Peyer's patch (tissue), 4 donors: ENCODE measurements at regions not wholly inside any gene's neighbourhood (a gene's known extent, or its start where the extent isn't known, plus 50 kb on each side); places are given as distances from the start of the nearest gene placed in this dataset.

Experiments
- DNase-seq, 3 donors: peaks; one replicate each; pipeline ENCODE4 v3.0.0-alpha.2; 2017 to 2019
- H3K27ac ChIP-seq, 4 donors: fragments of 200-600 bp; sonication (generic); one replicate each; pipeline ENCODE4 v1.5.1; 2016 to 2019
- H3K27me3 ChIP-seq, 2 donors: fragments of 200-600 bp; sonication (generic); one replicate each; pipeline ENCODE4 v1.5.1; 2019
- H3K36me3 ChIP-seq, 3 donors: fragments of 200-600 bp; sonication (generic); one replicate each; pipeline ENCODE4 v1.5.1; 2016 to 2019
- H3K4me1 ChIP-seq, 4 donors: fragments of 200-600 bp; sonication (generic); one replicate each; pipeline ENCODE4 v1.5.1; 2016 to 2019
- H3K4me3 ChIP-seq, 4 donors: fragments of 200-600 bp; sonication (generic); 1 replicate in 3 of 4; 2 replicates in 1 of 4; pipeline ENCODE4 v1.5.1; 2016 to 2019; ENCODE audit warnings: mild to moderate bottlenecking in 1 of 4
- H3K9me3 ChIP-seq, 4 donors: fragments of 200-600 bp; sonication (generic); one replicate each; pipeline ENCODE4 v1.5.1; 2016 to 2019; ENCODE audit warnings: mild to moderate bottlenecking in 1 of 4
- CTCF ChIP-seq, 6 experiments: fragments of 450-650 bp in 4 of 6; fragments of 200-600 bp in 2 of 6; sonication (generic) in 1 of 6; IDR thresholded peaks; one replicate each; pipeline ENCODE4 v1.5.1; 2017 to 2019; ENCODE audit warnings: antibody characterized with exemption in 6 of 6, mild to moderate bottlenecking in 3 of 6, moderate library complexity in 1 of 6
- POLR2A ChIP-seq, 2 donors: fragments of 450-650 bp; IDR thresholded peaks; one replicate each; pipeline ENCODE4 v1.5.1; 2017; ENCODE audit warnings: antibody characterized with exemption in 2 of 2, mild to moderate bottlenecking in 2 of 2, moderate library complexity in 2 of 2

GRCh38 chr20:63096681-63097335 lies 90.0 kb upstream of the BHLHE23 start:
- DNase-seq, result peak in 2 of 3 donors; percentile 18 to 21
- Histone ChIP-seq H3K36me3 (no peaks in the 10 kb centered on the region), H3K27ac (no peak overlapping the region), H3K27me3 (no peaks in the 10 kb centered on the region), H3K9me3 (no peaks in the 10 kb centered on the region), H3K4me1 (no peaks in the 10 kb centered on the region), H3K4me3 (no peak overlapping the region)
- TF ChIP-seq POLR2A (IDR thresholded peaks at IDR 0.05) (no peak), CTCF (IDR thresholded peaks at IDR 0.05) (no peak)

GRCh38 chr20:63095718-63096654 lies 89.2 kb upstream of the BHLHE23 start:
- TF ChIP-seq POLR2A (IDR thresholded peaks at IDR 0.05) (no peak), CTCF (IDR thresholded peaks at IDR 0.05) (no peak)
- no peaks in the 10 kb centered on the region for H3K9me3 ChIP-seq
- no peaks in the 10 kb centered on the region for H3K27me3 ChIP-seq
- no peaks in the 10 kb centered on the region for H3K36me3 ChIP-seq
- no peak overlapping the region for H3K4me3 ChIP-seq
- H3K27ac ChIP-seq, result no peak overlapping the region
- DNase-seq, result peak in 2 of 3 donors; percentile 34 to 38
- H3K4me1 ChIP-seq, result no peaks in the 10 kb centered on the region

GRCh38 chr20:63094767-63095499 lies 88.2 kb upstream of the BHLHE23 start:
- H3K9me3 ChIP-seq, result no peaks in the 10 kb centered on the region
- H3K4me3 ChIP-seq, result no peak overlapping the region
- no peaks in the 10 kb centered on the region for H3K27me3 ChIP-seq
- no peaks in the 10 kb centered on the region for H3K4me1 ChIP-seq
- no peaks in the 10 kb centered on the region for H3K36me3 ChIP-seq
- no peak for TF ChIP-seq POLR2A (IDR thresholded peaks at IDR 0.05)
- no peak for TF ChIP-seq CTCF (IDR thresholded peaks at IDR 0.05)
- DNase-seq, result peak in 1 of 3 donors; percentile 22
- no peak overlapping the region for H3K27ac ChIP-seq

GRCh38 chr20:63093966-63094766 lies 87.4 kb upstream of the BHLHE23 start:
- no peaks in the 10 kb centered on the region for H3K36me3 ChIP-seq
- TF ChIP-seq CTCF (IDR thresholded peaks at IDR 0.05) (no peak), POLR2A (IDR thresholded peaks at IDR 0.05) (no peak)
- DNase-seq, result peak in 2 of 3 donors; percentile 22 to 33
- H3K4me1 ChIP-seq, result no peaks in the 10 kb centered on the region
- H3K9me3 ChIP-seq, result no peaks in the 10 kb centered on the region
- H3K27ac ChIP-seq, result no peak overlapping the region
- no peak overlapping the region for H3K4me3 ChIP-seq
- no peaks in the 10 kb centered on the region for H3K27me3 ChIP-seq

GRCh38 chr20:63092660-63093215 lies 86.0 kb upstream of the BHLHE23 start:
- H3K36me3 ChIP-seq, result no peaks in the 10 kb centered on the region
- H3K27me3 ChIP-seq, result no peaks in the 10 kb centered on the region
- no peaks in the 10 kb centered on the region for H3K4me1 ChIP-seq
- no peak for TF ChIP-seq POLR2A (IDR thresholded peaks at IDR 0.05)
- TF ChIP-seq CTCF (IDR thresholded peaks at IDR 0.05), result no peak
- no peak overlapping the region for H3K4me3 ChIP-seq
- no peaks in the 10 kb centered on the region for H3K9me3 ChIP-seq
- no peak overlapping the region for H3K27ac ChIP-seq
- DNase-seq, result peak in 2 of 3 donors; percentile 17 to 23
